ENCODE measurements at regions not wholly inside any gene's neighbourhood (a gene's known extent, or its start where the extent isn't known, plus 50 kb on each side); places are given as distances from the start of the nearest gene placed in this dataset.

DNA sequence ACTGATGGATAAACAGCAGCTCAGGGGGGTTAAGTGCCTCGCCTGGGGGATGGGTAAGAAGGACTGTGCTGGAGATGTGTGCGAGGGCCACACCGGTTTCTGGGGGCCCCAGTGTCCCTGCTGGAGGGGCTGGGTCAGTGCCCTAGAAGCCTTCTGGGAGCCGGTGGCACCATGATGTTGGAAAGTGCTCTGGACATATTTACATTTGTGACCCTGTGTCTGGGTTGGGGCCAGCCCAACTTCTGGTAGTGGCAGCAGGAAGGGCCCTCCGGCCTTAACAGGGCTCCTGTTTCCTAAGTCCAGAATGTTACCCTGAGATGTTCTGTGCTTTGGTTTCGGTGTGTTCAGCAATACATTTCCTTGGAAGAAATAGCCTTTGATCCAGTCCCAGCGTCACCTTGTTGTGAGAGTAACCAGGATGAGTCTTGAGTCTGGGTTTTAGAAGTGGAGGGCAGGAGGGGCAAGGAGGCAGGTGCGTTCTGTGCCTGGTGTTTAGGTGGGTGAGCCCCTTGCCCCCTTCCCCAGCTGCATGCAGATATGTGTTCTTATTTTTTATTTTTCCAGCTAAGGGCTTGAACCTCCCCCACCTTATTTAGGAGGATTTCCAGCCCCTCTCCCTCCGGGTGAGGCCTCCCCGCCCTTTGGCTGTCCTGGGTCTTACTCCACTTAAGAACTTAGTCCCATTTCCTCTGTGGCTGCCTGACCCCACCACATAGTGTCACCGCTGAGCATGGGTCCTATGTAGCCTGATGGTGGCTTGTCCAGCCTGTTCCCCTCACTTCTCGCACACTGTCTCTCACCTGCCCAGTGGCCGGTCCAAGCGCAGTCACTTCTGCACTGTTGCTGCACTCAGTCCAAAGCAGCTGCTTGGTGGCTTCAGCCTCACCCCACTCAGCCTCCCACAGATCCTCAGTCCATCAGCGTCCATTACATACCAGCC is 132.7 kb upstream of the HS6ST1 start:
- H3K27ac ChIP-seq, result no peak overlapping the region
- TF ChIP-seq CTCF (IDR thresholded peaks at IDR 0.05), result no peak
- no peak for TF ChIP-seq POLR2A (IDR thresholded peaks at IDR 0.05)
- DNase-seq, result peak; percentile 7
- no peaks in the 10 kb centered on the region for H3K9me3 ChIP-seq
- H3K4me1 ChIP-seq, result no peaks in the 10 kb centered on the region
- intact Hi-C loops (cut with DNase I; ENCODE audit: low total_unique reads), result no loop called here
- no peaks in the 10 kb centered on the region for H3K36me3 ChIP-seq (ENCODE audit: low read depth, missing control alignments)
- no peaks in the 10 kb centered on the region for H3K27me3 ChIP-seq
- 91 to 97% methylated on average over 15 of the region's 15 CpGs for WGBS, 2 donors
- no peak overlapping the region for H3K4me3 ChIP-seq

GRCh38 chr2:128452024-128452411 is 133.3 kb upstream of the HS6ST1 start:
- no peak overlapping the region for H3K4me3 ChIP-seq
- WGBS, 2 donors, result 83 to 95% methylated on average over 1 of the region's 1 CpG
- H3K4me1 ChIP-seq, result no peaks in the 10 kb centered on the region
- H3K36me3 ChIP-seq (ENCODE audit: low read depth, missing control alignments), result no peaks in the 10 kb centered on the region
- intact Hi-C loops (cut with DNase I; ENCODE audit: low total_unique reads), result no loop called here
- no peaks in the 10 kb centered on the region for H3K27me3 ChIP-seq
- no peak overlapping the region for H3K27ac ChIP-seq
- H3K9me3 ChIP-seq, result no peaks in the 10 kb centered on the region
- no peak for TF ChIP-seq POLR2A (IDR thresholded peaks at IDR 0.05)
- TF ChIP-seq CTCF (IDR thresholded peaks at IDR 0.05), result no peak
- DNase-seq, result peak; percentile 11

- WGBS, 2 donors, result 90 to 96% methylated on average over 19 to 20 of the region's 20 CpGs
- TF ChIP-seq CTCF (IDR thresholded peaks at IDR 0.05), result no peak
- no peak for TF ChIP-seq POLR2A (IDR thresholded peaks at IDR 0.05)
- Histone ChIP-seq H3K4me1 (no peaks in the 10 kb centered on the region), H3K27ac (no peak overlapping the region), H3K27me3 (no peaks in the 10 kb centered on the region), H3K9me3 (no peaks in the 10 kb centered on the region), H3K36me3 (ENCODE audit: low read depth, missing control alignments) (no peaks in the 10 kb centered on the region), H3K4me3 (no peak overlapping the region)
- intact Hi-C loops (cut with DNase I; ENCODE audit: low total_unique reads), result no loop called here
- peak; percentile 10 for DNase-seq
These were observed 134.2 kb upstream of the HS6ST1 start for GRCh38 chr2:128452536-128453530.

- Histone ChIP-seq H3K36me3 (ENCODE audit: low read depth, missing control alignments) (no peaks in the 10 kb centered on the region), H3K9me3 (no peaks in the 10 kb centered on the region), H3K4me1 (peaks cover 3% of the 10 kb centered on the region), H3K27me3 (no peaks in the 10 kb centered on the region), H3K4me3 (no peak overlapping the region), H3K27ac (no peak overlapping the region)
- intact Hi-C loops (cut with DNase I; ENCODE audit: low total_unique reads), result no loop called here
- DNase-seq, result no peak
- TF ChIP-seq CTCF (IDR thresholded peaks at IDR 0.05) (no peak), POLR2A (IDR thresholded peaks at IDR 0.05) (no peak)
- 95 to 96% methylated on average over 12 of the region's 12 CpGs for WGBS, 2 donors
These were observed 136.5 kb upstream of the HS6ST1 start for GRCh38 chr2:128454980-128455720.

Data from testis (tissue), 2 donors.